Activated naive CD4-positive, alpha-beta T cell treated with anti-CD3 and anti-CD28 coated beads for 36 hours (primary cell): ENCODE measurements at regions not wholly inside any gene's neighbourhood (a gene's known extent, or its start where the extent isn't known, plus 50 kb on each side); places are given as distances from the start of the nearest gene placed in this dataset.

ENCODE experiments used
- CTCF ChIA-PET: fragments of 350-600 bp; sonication (Branson Sonifier 250); formaldehyde crosslinking; loops from one replicate; lab custom pipeline; 2021; ENCODE audit warnings: antibody characterized with exemption; lab: Charles Lee
- DNase-seq: peaks from one replicate; pipeline ENCODE4 v3.0.0-alpha.2; 2020
- H3K27ac Mint-ChIP-seq: one replicate; pipeline ENCODE4 v1.8.0; 2021; ENCODE audit warnings: mild to moderate bottlenecking, mixed read lengths
- H3K27me3 Mint-ChIP-seq: one replicate; pipeline ENCODE4 v1.8.0; 2021; ENCODE audit warnings: low read depth, mixed read lengths
- H3K36me3 Mint-ChIP-seq: one replicate; pipeline ENCODE4 v1.8.0; 2021; ENCODE audit warnings: low read depth, mixed read lengths
- H3K4me1 Mint-ChIP-seq: one replicate; pipeline ENCODE4 v1.8.0; 2021; ENCODE audit warnings: low read depth, mixed read lengths
- H3K4me3 Mint-ChIP-seq: one replicate; pipeline ENCODE4 v1.8.0; 2021; ENCODE audit warnings: mild to moderate bottlenecking, moderate library complexity, mixed read lengths
- H3K9me3 Mint-ChIP-seq: one replicate; pipeline ENCODE4 v1.8.0; 2021; ENCODE audit warnings: mixed read lengths
- intact Hi-C: fragments of 100-400 bp; cut with micrococcal nuclease; formaldehyde crosslinking; loops from one replicate; pipeline ENCODE4 v1.15.1; 2023

- Mint-ChIP-seq H3K4me3 (no peak overlapping the region), H3K36me3 (no peaks in the 10 kb centered on the region), H3K9me3 (no peaks in the 10 kb centered on the region), H3K27me3 (no peaks in the 10 kb centered on the region), H3K27ac (no peak overlapping the region), H3K4me1 (no peaks in the 10 kb centered on the region)
- DNase-seq = no peak
- CTCF ChIA-PET = no interaction called here
- intact Hi-C loops = no loop called here
These were observed 280.5 kb downstream of the TLL1 start for GRCh38 chr4:166153548-166153947.

DNA sequence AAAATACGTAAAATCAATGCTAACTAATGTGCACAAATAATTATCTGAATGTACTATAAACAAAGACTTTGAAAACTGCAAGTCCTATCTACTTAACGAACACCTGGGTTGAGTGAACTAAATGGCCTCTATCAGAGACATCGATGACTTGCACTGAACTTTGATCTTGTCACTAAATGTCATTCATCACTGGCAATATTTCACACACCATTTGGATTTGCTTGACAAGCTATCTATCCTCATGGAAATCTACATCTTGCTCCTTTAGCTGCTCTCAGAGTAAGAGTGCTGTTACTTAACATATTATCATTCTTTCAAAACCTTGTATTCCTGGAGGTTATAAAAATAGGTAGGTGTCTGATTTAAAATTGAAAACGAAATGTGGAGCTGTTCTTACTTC lies 289.3 kb downstream of the TLL1 start:
- H3K27me3 Mint-ChIP-seq = no peaks in the 10 kb centered on the region
- no peak overlapping the region for H3K4me3 Mint-ChIP-seq
- H3K9me3 Mint-ChIP-seq = no peaks in the 10 kb centered on the region
- H3K27ac Mint-ChIP-seq = no peak overlapping the region
- no peak for DNase-seq
- H3K4me1 Mint-ChIP-seq = peaks cover 2% of the 10 kb centered on the region
- intact Hi-C loops = loop anchor here (5.0 kb wide), 1 partner anchor 625 kb away; no protein-coding TSS in a partner anchor
- no peaks in the 10 kb centered on the region for H3K36me3 Mint-ChIP-seq
- CTCF ChIA-PET = interaction anchor here (0.7 kb wide), 1 partner anchor 143 kb away, joined by 3 read pairs; no protein-coding TSS in a partner anchor

DNA sequence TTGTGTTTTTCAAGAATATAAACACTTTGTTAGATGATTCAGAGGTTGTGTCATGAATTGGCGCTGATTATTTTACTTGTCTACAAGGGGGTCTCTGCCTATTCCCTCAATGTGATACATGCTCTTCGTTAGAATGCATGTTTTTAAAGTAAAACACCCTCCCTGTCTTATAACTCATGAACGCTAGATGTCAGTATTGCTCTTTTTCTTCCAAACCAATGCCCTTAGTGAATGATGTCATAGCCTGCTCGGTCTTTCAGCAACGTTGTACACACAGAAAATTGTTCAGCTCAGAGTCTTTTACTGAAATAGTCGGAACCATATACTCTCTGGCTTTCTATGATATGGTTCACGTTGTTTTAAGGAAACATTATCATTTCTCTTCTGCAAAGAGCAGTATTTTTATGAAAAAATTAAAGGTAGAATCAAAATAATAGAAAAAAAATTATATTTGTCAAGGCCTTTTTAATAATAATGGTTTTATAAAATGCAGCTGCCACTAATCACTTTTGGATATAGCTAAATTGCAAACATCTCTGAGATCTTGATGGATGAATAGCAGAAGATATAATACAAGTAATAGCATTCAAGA lies 292.9 kb downstream of the TLL1 start:
- no peaks in the 10 kb centered on the region for H3K27me3 Mint-ChIP-seq
- peaks cover 2% of the 10 kb centered on the region for H3K4me1 Mint-ChIP-seq
- H3K4me3 Mint-ChIP-seq = no peak overlapping the region
- CTCF ChIA-PET = interaction anchor here (0.8 to 0.9 kb wide), 2 partner anchors 23 to 889 kb away, joined by 3 read pairs; no protein-coding TSS in a partner anchor
- no peaks in the 10 kb centered on the region for H3K36me3 Mint-ChIP-seq
- peak; percentile 8 for DNase-seq
- intact Hi-C loops = loop anchor here (1.0 to 2.0 kb wide), 6 partner anchors 85 to 1988 kb away; no protein-coding TSS in a partner anchor
- no peaks in the 10 kb centered on the region for H3K9me3 Mint-ChIP-seq
- H3K27ac Mint-ChIP-seq = no peak overlapping the region

DNA sequence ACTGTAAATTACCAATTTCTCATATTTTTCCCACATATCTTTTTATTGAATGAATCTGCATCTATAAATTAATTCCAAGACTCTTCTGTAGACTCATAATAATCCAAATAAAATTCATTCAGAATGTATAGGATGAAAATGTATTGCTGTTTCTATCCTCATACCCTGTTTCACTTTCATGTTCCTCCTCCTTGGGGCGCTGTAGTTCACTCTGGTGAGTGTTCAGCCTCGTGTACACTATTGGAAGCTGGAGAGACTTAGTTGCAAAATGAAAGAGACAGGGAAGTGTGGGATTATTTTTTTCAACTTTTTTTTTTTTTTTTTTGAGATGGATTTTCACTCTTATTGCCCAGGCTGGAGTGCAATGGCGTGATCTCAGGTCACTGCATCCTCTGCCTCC lies 296.1 kb downstream of the TLL1 start:
- Mint-ChIP-seq H3K27me3 (no peaks in the 10 kb centered on the region), H3K36me3 (no peaks in the 10 kb centered on the region), H3K4me1 (peaks cover 2% of the 10 kb centered on the region), H3K4me3 (no peak overlapping the region), H3K27ac (no peak overlapping the region), H3K9me3 (no peaks in the 10 kb centered on the region)
- CTCF ChIA-PET = no interaction called here
- intact Hi-C loops = no loop called here
- DNase-seq = peak; percentile 10

- Mint-ChIP-seq H3K36me3 (no peaks in the 10 kb centered on the region), H3K27me3 (no peaks in the 10 kb centered on the region), H3K27ac (no peak overlapping the region), H3K9me3 (no peaks in the 10 kb centered on the region), H3K4me3 (no peak overlapping the region), H3K4me1 (no peaks in the 10 kb centered on the region)
- CTCF ChIA-PET = no interaction called here
- no peak for DNase-seq
- intact Hi-C loops = no loop called here
These were observed 299.6 kb downstream of the TLL1 start for GRCh38 chr4:166172619-166173018.

GRCh38 chr4:166174717-166175490 lies 301.9 kb downstream of the TLL1 start:
- Mint-ChIP-seq H3K27me3 (no peaks in the 10 kb centered on the region), H3K36me3 (no peaks in the 10 kb centered on the region), H3K4me3 (no peak overlapping the region), H3K9me3 (no peaks in the 10 kb centered on the region), H3K27ac (no peak overlapping the region), H3K4me1 (no peaks in the 10 kb centered on the region)
- CTCF ChIA-PET = no interaction called here
- no peak for DNase-seq
- intact Hi-C loops = no loop called here

DNA sequence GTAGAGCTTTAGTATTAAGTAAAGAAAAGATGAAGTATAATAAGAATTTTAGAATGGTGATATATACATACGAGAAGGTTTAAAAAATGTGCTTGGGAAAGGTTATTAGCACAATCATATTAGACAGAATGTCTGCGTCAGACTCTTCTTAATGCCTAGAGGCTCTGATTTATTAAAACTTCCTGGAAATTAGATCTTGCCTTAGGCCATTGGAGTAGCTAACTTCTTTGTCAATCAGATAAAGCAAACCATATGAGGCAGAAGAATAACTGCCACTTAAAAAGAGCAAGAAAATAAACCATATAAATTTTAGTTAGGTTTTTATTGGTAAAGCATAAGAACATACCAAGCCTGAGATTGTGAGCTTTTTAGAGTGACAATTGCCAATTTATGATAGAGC lies 309.1 kb downstream of the TLL1 start:
- CTCF ChIA-PET = no interaction called here
- Mint-ChIP-seq H3K4me3 (no peak overlapping the region), H3K36me3 (no peaks in the 10 kb centered on the region), H3K4me1 (no peaks in the 10 kb centered on the region), H3K27ac (no peak overlapping the region), H3K27me3 (no peaks in the 10 kb centered on the region), H3K9me3 (peaks cover 9% of the 10 kb centered on the region)
- intact Hi-C loops = no loop called here
- no peak for DNase-seq

DNA sequence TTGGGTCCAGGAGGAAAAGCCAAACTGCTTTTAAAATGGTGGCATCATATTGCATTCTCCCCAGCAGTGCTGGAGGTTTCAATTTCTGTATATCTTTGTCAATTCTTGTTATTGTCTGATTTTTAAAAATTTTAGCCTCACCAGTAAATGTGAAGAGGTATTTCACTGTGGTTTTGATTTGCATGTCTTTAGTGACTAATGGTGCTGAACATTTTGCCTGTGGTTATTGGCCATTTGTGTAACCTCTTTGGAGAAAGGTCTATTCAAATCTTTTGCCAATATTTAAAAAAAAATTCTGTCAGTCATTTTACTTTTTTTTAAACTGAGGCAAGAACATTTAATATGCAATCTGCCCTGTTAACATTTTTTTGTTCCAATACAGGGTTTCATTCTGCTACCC lies 322.1 kb downstream of the TLL1 start:
- DNase-seq = no peak
- Mint-ChIP-seq H3K4me1 (no peaks in the 10 kb centered on the region), H3K4me3 (no peak overlapping the region), H3K27ac (no peak overlapping the region), H3K36me3 (no peaks in the 10 kb centered on the region), H3K9me3 (no peaks in the 10 kb centered on the region), H3K27me3 (no peaks in the 10 kb centered on the region)
- CTCF ChIA-PET = no interaction called here
- intact Hi-C loops = no loop called here

DNA sequence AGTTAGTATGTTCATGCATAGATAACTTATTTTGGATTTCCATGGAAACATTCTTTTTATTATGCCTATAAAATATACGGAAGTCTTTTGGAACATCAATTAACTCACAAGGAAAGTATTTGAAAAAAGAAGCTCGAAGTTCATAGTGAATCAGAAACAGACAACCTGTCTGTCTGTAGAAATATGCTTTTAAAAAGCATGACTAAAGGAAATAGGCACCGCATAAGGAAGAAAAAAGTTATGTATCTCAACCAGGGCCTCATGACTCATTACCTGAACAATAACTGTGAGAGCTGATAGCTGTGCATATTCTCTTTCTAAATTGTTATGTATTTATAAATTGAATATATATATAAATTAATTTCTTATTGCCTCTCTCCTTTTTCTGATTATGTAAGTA lies 324.1 kb downstream of the TLL1 start:
- CTCF ChIA-PET = no interaction called here
- Mint-ChIP-seq H3K4me1 (no peaks in the 10 kb centered on the region), H3K27me3 (no peaks in the 10 kb centered on the region), H3K4me3 (no peak overlapping the region), H3K9me3 (no peaks in the 10 kb centered on the region), H3K27ac (no peak overlapping the region), H3K36me3 (no peaks in the 10 kb centered on the region)
- DNase-seq = no peak
- intact Hi-C loops = no loop called here

DNA sequence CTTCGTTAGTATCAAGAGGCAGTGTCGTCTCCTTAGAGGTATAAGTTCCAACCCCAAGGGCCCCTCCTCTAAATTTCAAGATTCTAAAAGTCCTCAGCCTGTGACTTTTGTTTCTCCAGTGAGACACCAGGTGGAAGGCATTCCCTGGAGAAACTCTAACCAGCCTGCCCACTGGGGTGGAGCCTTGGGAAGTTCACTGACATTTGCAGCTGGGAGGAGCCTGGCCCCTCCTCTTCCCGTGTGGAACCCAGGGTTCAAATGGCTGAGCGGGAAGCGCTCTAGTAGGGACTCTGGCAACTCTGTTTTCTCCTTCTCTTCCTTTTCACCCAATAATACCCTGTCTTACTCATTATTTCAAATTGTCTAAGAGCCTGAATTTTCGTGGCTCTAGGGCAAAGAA lies 325.0 kb downstream of the TLL1 start:
- H3K4me1 Mint-ChIP-seq = no peaks in the 10 kb centered on the region
- intact Hi-C loops = no loop called here

DNA sequence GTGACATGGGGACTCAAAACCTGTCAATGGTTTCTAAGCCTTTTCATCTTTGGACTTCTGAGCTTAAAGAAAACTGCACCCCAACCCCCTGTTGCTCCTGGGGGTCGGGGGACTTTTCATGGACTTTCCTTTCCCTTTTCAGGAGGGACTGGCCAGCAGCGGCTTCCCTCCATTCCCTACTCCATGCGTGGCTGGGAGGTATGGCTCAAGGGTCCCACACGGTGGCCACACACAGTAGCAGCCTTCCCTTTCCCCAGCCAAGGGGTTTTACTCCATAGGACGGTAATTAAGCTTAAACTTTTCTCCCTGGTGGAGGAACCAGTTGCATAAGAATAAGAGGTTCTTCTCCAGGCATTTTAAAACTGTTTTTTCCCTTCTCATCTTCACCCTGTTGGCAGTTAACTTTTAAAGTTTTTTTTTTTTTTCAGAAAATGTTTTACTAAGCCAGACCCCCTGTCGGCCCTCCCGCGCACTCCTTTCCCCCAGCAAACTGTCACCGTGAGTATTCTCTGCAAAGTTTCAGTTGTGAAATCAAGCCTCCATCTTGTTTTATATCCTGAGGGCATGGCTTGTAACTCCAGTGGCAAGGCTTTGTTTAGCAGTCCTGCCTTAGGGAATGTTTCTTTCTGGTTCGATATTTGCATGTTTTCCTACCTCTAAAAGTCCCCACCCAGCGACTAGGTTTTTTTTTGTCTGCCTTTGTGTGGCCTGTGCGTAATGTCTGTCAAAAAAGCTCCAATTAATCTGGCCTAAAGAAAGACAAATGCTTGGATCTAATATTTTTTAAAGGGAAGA lies 325.7 kb downstream of the TLL1 start:
- H3K36me3 Mint-ChIP-seq = no peaks in the 10 kb centered on the region

More for the DNA sequence above, 325.0 kb downstream of the TLL1 start:
- H3K36me3 Mint-ChIP-seq = no peaks in the 10 kb centered on the region
- DNase-seq = no peak
- no peaks in the 10 kb centered on the region for H3K27me3 Mint-ChIP-seq
- H3K4me3 Mint-ChIP-seq = no peak overlapping the region
- CTCF ChIA-PET = no interaction called here
- no peak overlapping the region for H3K27ac Mint-ChIP-seq
- H3K9me3 Mint-ChIP-seq = no peaks in the 10 kb centered on the region

DNA sequence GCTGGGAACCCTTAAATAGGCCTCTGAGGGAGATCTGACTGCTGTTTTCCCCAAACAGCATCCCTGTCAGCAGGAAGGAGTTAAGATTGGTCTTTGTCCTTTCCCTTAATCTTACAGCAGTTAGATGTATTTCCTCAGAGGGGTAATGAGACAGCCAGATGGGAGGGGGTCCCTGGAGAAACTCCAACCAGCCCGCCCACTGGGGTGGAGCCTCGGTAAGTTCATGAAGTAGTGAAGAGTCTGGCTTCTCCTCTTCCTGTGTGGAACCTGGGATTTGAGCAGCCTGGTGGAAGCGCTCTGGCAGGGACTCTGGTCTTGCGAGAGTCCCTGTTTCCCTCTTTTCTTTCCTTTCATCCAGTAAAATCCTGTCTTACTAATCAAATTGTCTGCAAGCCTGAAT lies 330.0 kb downstream of the TLL1 start:
- Mint-ChIP-seq H3K4me1 (no peaks in the 10 kb centered on the region), H3K36me3 (no peaks in the 10 kb centered on the region), H3K9me3 (no peaks in the 10 kb centered on the region), H3K27ac (no peak overlapping the region), H3K4me3 (no peak overlapping the region), H3K27me3 (no peaks in the 10 kb centered on the region)
- intact Hi-C loops = no loop called here
- CTCF ChIA-PET = no interaction called here
- DNase-seq = no peak

More for the DNA sequence above, 325.7 kb downstream of the TLL1 start:
- Mint-ChIP-seq H3K27me3 (no peaks in the 10 kb centered on the region), H3K4me1 (no peaks in the 10 kb centered on the region), H3K4me3 (no peak overlapping the region), H3K9me3 (no peaks in the 10 kb centered on the region), H3K27ac (no peak overlapping the region)
- intact Hi-C loops = no loop called here
- CTCF ChIA-PET = no interaction called here
- no peak for DNase-seq
